Tibial nerve (tissue), 4 donors: ENCODE measurements at regions not wholly inside any gene's neighbourhood (a gene's known extent, or its start where the extent isn't known, plus 50 kb on each side); places are given as distances from the start of the nearest gene placed in this dataset.

Experiments
- CTCF ChIP-seq, 5 experiments: fragments of 200-600 bp in 3 of 5; fragments of 450-650 bp in 2 of 5; sonication (generic) in 3 of 5; IDR thresholded peaks; one replicate each; pipeline ENCODE4 v1.5.1; 2016 to 2019; ENCODE audit warnings: antibody characterized with exemption in 5 of 5, mild to moderate bottlenecking in 3 of 5, moderate library complexity in 2 of 5
- EP300 ChIP-seq, 2 donors: sonication (generic); formaldehyde crosslinking; IDR thresholded peaks; one replicate each; pipeline ENCODE4 v1.6.1; 2017; ENCODE audit warnings: antibody characterized with exemption in 2 of 2, mild to moderate bottlenecking in 1 of 2

GRCh38 chr5:124036786-124037185 lies 524.8 kb downstream of the CSNK1G3 start:
- TF ChIP-seq CTCF (IDR thresholded peaks at IDR 0.05) (no peak), EP300 (IDR thresholded peaks at IDR 0.05) (no peak)
